ENCODE measurements at regions not wholly inside any gene's neighbourhood (a gene's known extent, or its start where the extent isn't known, plus 50 kb on each side); places are given as distances from the start of the nearest gene placed in this dataset.

GRCh38 chr18:42474577-42474976, 519.5 kb downstream of the PIK3C3 start:
- TF ChIP-seq CTCF (optimal IDR thresholded peaks at IDR 0.05 in 1 of 3, IDR thresholded peaks at IDR 0.05 in 1 of 3, conservative IDR thresholded peaks at IDR 0.05 in 1 of 3; ENCODE audit: extremely low read depth in 1 of 3, insufficient read depth in 2 of 3, low read length in 3 of 3) (no peak), EZH2 (IDR thresholded peaks at IDR 0.05; ENCODE audit: low read length) (no peak)
